ENCODE measurements at regions not wholly inside any gene's neighbourhood (a gene's known extent, or its start where the extent isn't known, plus 50 kb on each side); places are given as distances from the start of the nearest gene placed in this dataset.
"Not testable (repeated sequence)": the region's sequence is repeated elsewhere in the genome, so short reads cannot be mapped to it uniquely, and the experiment has no call there.

GRCh38 chr18:71403501-71403900, 1114.7 kb downstream of the SOCS6 start:
- DNase-seq (ENCODE audit: low read depth in 4 of 4, low spot score in 1 of 4), result no peak

- DNase-seq (ENCODE audit: low read depth in 4 of 4, low spot score in 1 of 4), result no peak
Measured at GRCh38 chr18:71398531-71398930, 1109.7 kb downstream of the SOCS6 start.

GRCh38 chr18:71388148-71388547, 1099.3 kb downstream of the SOCS6 start:
- no peak for DNase-seq (ENCODE audit: low read depth in 4 of 4, low spot score in 1 of 4)

- no peak for DNase-seq (ENCODE audit: low read depth in 4 of 4, low spot score in 1 of 4)
Measured at GRCh38 chr18:71374294-71375000, 1085.6 kb downstream of the SOCS6 start.

GRCh38 chr18:71371951-71372605, 1083.2 kb downstream of the SOCS6 start:
- no peak for DNase-seq (ENCODE audit: low read depth in 4 of 4, low spot score in 1 of 4)

- no peak for DNase-seq (ENCODE audit: low read depth in 4 of 4, low spot score in 1 of 4)
Measured at GRCh38 chr18:71370671-71371445, 1082.0 kb downstream of the SOCS6 start.

GRCh38 chr18:71370095-71370494, 1081.2 kb downstream of the SOCS6 start:
- no peak for DNase-seq (ENCODE audit: low read depth in 4 of 4, low spot score in 1 of 4)

- no peak for DNase-seq (ENCODE audit: low read depth in 4 of 4, low spot score in 1 of 4)
Measured at GRCh38 chr18:71362140-71362539, 1073.3 kb downstream of the SOCS6 start.

- not testable (repeated sequence) for DNase-seq (ENCODE audit: low read depth in 4 of 4, low spot score in 1 of 4)
Measured at GRCh38 chr18:71355599-71355998, 1066.8 kb downstream of the SOCS6 start.

GRCh38 chr18:71352618-71353017, 1063.8 kb downstream of the SOCS6 start:
- DNase-seq (ENCODE audit: low read depth in 4 of 4, low spot score in 1 of 4), result no peak

GRCh38 chr18:71336576-71337210, 1047.8 kb downstream of the SOCS6 start:
- DNase-seq (ENCODE audit: low read depth in 4 of 4, low spot score in 1 of 4), result no peak

- DNase-seq (ENCODE audit: low read depth in 4 of 4, low spot score in 1 of 4), result no peak
Measured at GRCh38 chr18:71329563-71329962, 1040.7 kb downstream of the SOCS6 start.

GRCh38 chr18:71329114-71329513, 1040.3 kb downstream of the SOCS6 start:
- no peak for DNase-seq (ENCODE audit: low read depth in 4 of 4, low spot score in 1 of 4)

GRCh38 chr18:71327850-71328249, 1039.0 kb downstream of the SOCS6 start:
- no peak for DNase-seq (ENCODE audit: low read depth in 4 of 4, low spot score in 1 of 4)

- no peak for DNase-seq (ENCODE audit: low read depth in 4 of 4, low spot score in 1 of 4)
Measured at GRCh38 chr18:71327441-71327840, 1038.6 kb downstream of the SOCS6 start.

- no peak for DNase-seq (ENCODE audit: low read depth in 4 of 4, low spot score in 1 of 4)
Measured at GRCh38 chr18:71326826-71327225, 1038.0 kb downstream of the SOCS6 start.

- DNase-seq (ENCODE audit: low read depth in 4 of 4, low spot score in 1 of 4), result no peak
Measured at GRCh38 chr18:71324356-71324755, 1035.5 kb downstream of the SOCS6 start.

GRCh38 chr18:71322201-71322600, 1033.4 kb downstream of the SOCS6 start:
- DNase-seq (ENCODE audit: low read depth in 4 of 4, low spot score in 1 of 4), result no peak

- no peak for DNase-seq (ENCODE audit: low read depth in 4 of 4, low spot score in 1 of 4)
Measured at GRCh38 chr18:71321319-71321718, 1032.5 kb downstream of the SOCS6 start.

- DNase-seq (ENCODE audit: low read depth in 4 of 4, low spot score in 1 of 4), result no peak
Measured at GRCh38 chr18:71304856-71305255, 1016.0 kb downstream of the SOCS6 start.

GRCh38 chr18:71303743-71304142, 1014.9 kb downstream of the SOCS6 start:
- DNase-seq (ENCODE audit: low read depth in 4 of 4, low spot score in 1 of 4), result not testable (repeated sequence)

GRCh38 chr18:71301596-71301995, 1012.8 kb downstream of the SOCS6 start:
- no peak for DNase-seq (ENCODE audit: low read depth in 4 of 4, low spot score in 1 of 4)
